Retinal pigment epithelial cell (primary cell): ENCODE measurements at regions not wholly inside any gene's neighbourhood (a gene's known extent, or its start where the extent isn't known, plus 50 kb on each side); places are given as distances from the start of the nearest gene placed in this dataset.
A peak's percentile ranks its signal among the peaks of the same experiment; 100 is the strongest.

Source experiments
- DNase-seq: peaks from one replicate; pipeline ENCODE4 v3.0.0-alpha.2; 2010; ENCODE audit warnings: low read depth
- H3K4me3 ChIP-seq: 2 replicates; pipeline ENCODE4 v1.5.1; 2011; ENCODE audit warnings: mild to moderate bottlenecking, low read length, control low read depth, moderate library complexity
- CTCF ChIP-seq: conservative IDR thresholded peaks from 2 replicates; pipeline ENCODE4 v1.5.1; 2011; ENCODE audit warnings: low read depth, low read length, control low read depth, inconsistent platforms

- no peak for DNase-seq
- H3K4me3 ChIP-seq, result no peak overlapping the region
These were observed 166.6 kb downstream of the KTN1 start for GRCh38 chr14:55746558-55746957.

GRCh38 chr14:55747186-55747585 lies 167.2 kb downstream of the KTN1 start:
- no peak overlapping the region for H3K4me3 ChIP-seq
- no peak for TF ChIP-seq CTCF
- no peak for DNase-seq

More at GRCh38 chr14:55746558-55746957, 166.6 kb downstream of the KTN1 start:
- no peak for TF ChIP-seq CTCF

GRCh38 chr14:55749201-55749812 lies 169.3 kb downstream of the KTN1 start:
- H3K4me3 ChIP-seq, result no peak overlapping the region
- peak; percentile 23 for DNase-seq
- TF ChIP-seq CTCF, result no peak

- H3K4me3 ChIP-seq, result no peak overlapping the region
- no peak for DNase-seq
- no peak for TF ChIP-seq CTCF
These were observed 169.9 kb downstream of the KTN1 start for GRCh38 chr14:55749946-55750345.

DNA sequence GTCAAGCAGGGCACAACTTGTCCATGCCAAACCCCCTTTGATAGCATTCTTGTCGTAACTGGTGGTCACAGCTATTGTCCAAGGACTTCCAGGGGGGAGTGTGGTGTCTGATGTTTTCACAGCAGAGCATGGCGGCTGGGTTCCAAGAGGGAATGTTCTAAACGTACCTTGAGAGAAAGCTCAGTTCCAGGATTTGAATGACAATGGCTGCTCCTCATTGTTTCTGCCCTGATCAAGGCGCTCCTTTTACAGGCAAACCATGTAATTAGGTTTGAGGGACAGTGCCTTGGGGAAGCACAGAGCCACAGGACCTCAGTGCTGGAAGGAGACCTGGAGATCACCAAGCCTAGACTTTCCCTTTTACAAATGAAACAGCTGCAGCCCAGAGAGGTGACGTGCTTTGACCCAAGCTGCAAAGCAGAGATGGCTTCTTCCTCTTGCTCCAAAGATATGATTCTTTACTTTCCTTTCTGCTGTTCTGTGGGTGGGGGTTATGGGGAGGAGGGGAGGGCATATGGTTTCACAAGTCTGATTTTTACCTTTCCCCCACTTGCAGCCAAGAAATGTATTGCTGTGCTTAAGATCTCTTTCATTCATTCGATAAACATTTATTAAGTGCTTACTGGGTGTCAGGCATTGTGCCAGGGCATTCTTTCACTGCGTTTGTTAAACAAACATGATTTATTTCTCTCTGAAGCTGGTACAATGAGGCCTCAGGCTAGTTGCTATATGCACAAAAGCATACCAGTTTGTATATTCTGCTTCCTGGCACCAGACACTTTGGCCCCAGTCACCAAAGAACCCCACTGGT lies 172.8 kb downstream of the KTN1 start:
- DNase-seq, result peak; percentile 64
- TF ChIP-seq CTCF, result no peak
- no peak overlapping the region for H3K4me3 ChIP-seq

DNA sequence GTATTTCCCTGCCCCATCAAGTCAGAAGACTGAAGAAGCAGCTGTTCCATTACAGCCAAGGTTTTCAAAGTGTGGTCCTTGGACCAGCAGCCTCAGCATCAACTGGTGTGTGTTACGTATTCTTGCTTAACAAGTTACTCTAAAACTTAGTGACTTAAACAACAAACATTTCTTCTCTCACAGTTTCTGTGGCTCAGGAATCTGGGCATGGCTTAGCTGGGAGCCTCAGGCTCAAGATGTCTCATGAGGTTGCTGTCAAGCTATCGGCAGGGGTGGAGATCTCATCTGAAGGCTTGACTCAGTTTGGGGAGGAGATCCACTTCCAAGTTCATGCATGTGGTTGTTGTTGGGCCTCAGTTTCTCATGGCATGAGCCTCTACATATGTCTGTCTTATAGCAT lies 174.5 kb downstream of the KTN1 start:
- no peak for TF ChIP-seq CTCF
- no peak for DNase-seq

GRCh38 chr14:55754871-55755270 lies 174.9 kb downstream of the KTN1 start:
- TF ChIP-seq CTCF, result no peak
- no peak for DNase-seq
- H3K4me3 ChIP-seq, result no peak overlapping the region

More for the DNA sequence above, 174.5 kb downstream of the KTN1 start:
- H3K4me3 ChIP-seq, result no peak overlapping the region
